A673 (cell line): ENCODE measurements at regions not wholly inside any gene's neighbourhood (a gene's known extent, or its start where the extent isn't known, plus 50 kb on each side); places are given as distances from the start of the nearest gene placed in this dataset.
"Not testable (repeated sequence)": the region's sequence is repeated elsewhere in the genome, so short reads cannot be mapped to it uniquely, and the experiment has no call there.

Experiments used
- BruUV-seq: library from RNA; stranded (reverse); fragments of 400-500 nt; replicated peaks from 2 replicates; lab custom pipeline; 2021; lab: Mats Ljungman, UMichigan
- CTCF ChIA-PET: fragments of 300-600 bp; sonication (Branson Sonifier 250); formaldehyde crosslinking; loops from one replicate; lab custom pipeline; 2022; ENCODE audit warnings: antibody characterized with exemption; lab: Charles Lee
- POLR2A ChIA-PET: fragments of 300-600 bp; sonication (Branson Sonifier 250); formaldehyde crosslinking; loops from one replicate; lab custom pipeline; 2022; ENCODE audit warnings: antibody characterized with exemption; ENCODE audit not compliant: low non-redundant PET; lab: Charles Lee
- DNase-seq: peaks from one replicate; pipeline ENCODE4 v3.0.0-alpha.2; 2015; ENCODE audit warnings: low spot score
- H3K27ac ChIP-seq: fragments of 200-600 bp; sonication (generic); 2 replicates; pipeline ENCODE4 v1.5.1; 2016; ENCODE audit warnings: mixed run types, low read depth, mild to moderate bottlenecking, mixed read lengths, antibody characterized with exemption, low read length; ENCODE audit not compliant: poor library complexity, severe bottlenecking
- H3K27me3 ChIP-seq: fragments of 200-600 bp; sonication (generic); replicated peaks from 2 replicates; pipeline ENCODE4 v1.6.1; 2017; ENCODE audit warnings: mixed run types, low read depth, mild to moderate bottlenecking, mixed read lengths, antibody characterized with exemption, low read length; ENCODE audit not compliant: insufficient read depth, poor library complexity
- H3K36me3 ChIP-seq: fragments of 200-600 bp; sonication (generic); 2 replicates; pipeline ENCODE4 v1.6.1; 2016; ENCODE audit warnings: mixed run types, mild to moderate bottlenecking, mixed read lengths, antibody characterized with exemption, low read length; ENCODE audit not compliant: insufficient read depth, poor library complexity, severe bottlenecking
- H3K4me1 ChIP-seq: fragments of 200-600 bp; sonication (generic); 2 replicates; pipeline ENCODE4 v1.6.1; 2017; ENCODE audit warnings: mixed run types, mild to moderate bottlenecking, mixed read lengths, antibody characterized with exemption, low read length; ENCODE audit not compliant: insufficient read depth, poor library complexity, severe bottlenecking
- H3K4me3 ChIP-seq: fragments of 200-600 bp; sonication (generic); 2 replicates; pipeline ENCODE4 v1.5.1; 2016; ENCODE audit warnings: low read depth, mixed run types, mild to moderate bottlenecking, mixed read lengths, low read length; ENCODE audit not compliant: poor library complexity, severe bottlenecking
- H3K9me3 ChIP-seq: fragments of 200-600 bp; sonication (generic); 2 replicates; pipeline ENCODE4 v1.6.1; 2016; ENCODE audit warnings: mixed run types, low read depth, mild to moderate bottlenecking, mixed read lengths, antibody characterized with exemption, low read length; ENCODE audit not compliant: poor library complexity, severe bottlenecking
- CTCF ChIP-seq: fragments of 300-800, 200-600 bp; sonication (generic); conservative IDR thresholded peaks from 2 replicates; pipeline ENCODE4 v1.5.1; 2017; ENCODE audit warnings: low read depth, mild to moderate bottlenecking, antibody characterized with exemption, low read length, moderate library complexity, mixed read lengths
- EZH2 ChIP-seq: fragments of 200-600 bp; sonication (generic); IDR thresholded peaks from 2 replicates; pipeline ENCODE4 v1.6.1; 2017; ENCODE audit warnings: borderline replicate concordance, low read depth, mild to moderate bottlenecking, mixed read lengths, antibody characterized with exemption, low read length; ENCODE audit not compliant: poor library complexity, severe bottlenecking
- intact Hi-C: fragments of 100-400 bp; cut with micrococcal nuclease; formaldehyde crosslinking; loops from one replicate; pipeline ENCODE4 v1.10.0; 2022; ENCODE audit not compliant: unreplicated experiment

- no peak for DNase-seq
- no peaks in the 10 kb centered on the region for H3K27me3 ChIP-seq
- POLR2A ChIA-PET = no interaction called here
- H3K4me1 ChIP-seq = no peaks in the 10 kb centered on the region
- CTCF ChIA-PET = no interaction called here
- intact Hi-C loops = no loop called here
- no peaks in the 10 kb centered on the region for H3K36me3 ChIP-seq
- H3K9me3 ChIP-seq = no peaks in the 10 kb centered on the region
- no peak overlapping the region for H3K4me3 ChIP-seq
- TF ChIP-seq CTCF (no peak), EZH2 (no peak)
- no TSS peak for BruUV-seq
- no peak overlapping the region for H3K27ac ChIP-seq
Measured at GRCh38 chr13:62453761-62454160, 1038.1 kb upstream of the PCDH20 start.

GRCh38 chr13:62450759-62451158 is 1035.1 kb upstream of the PCDH20 start:
- ChIA-PET POLR2A (no interaction called here), CTCF (no interaction called here)
- Histone ChIP-seq H3K27me3 (no peaks in the 10 kb centered on the region), H3K36me3 (no peaks in the 10 kb centered on the region), H3K4me1 (no peaks in the 10 kb centered on the region), H3K9me3 (no peaks in the 10 kb centered on the region), H3K4me3 (no peak overlapping the region), H3K27ac (no peak overlapping the region)
- DNase-seq = no peak
- BruUV-seq = no TSS peak
- intact Hi-C loops = no loop called here
- TF ChIP-seq EZH2 (no peak), CTCF (no peak)

GRCh38 chr13:62447771-62448382 is 1032.2 kb upstream of the PCDH20 start:
- H3K36me3 ChIP-seq, DNase-seq, BruUV-seq, H3K4me3 ChIP-seq, CTCF ChIA-PET, H3K9me3 ChIP-seq, intact Hi-C loops, H3K27me3 ChIP-seq, POLR2A ChIA-PET, H3K27ac ChIP-seq, H3K4me1 ChIP-seq: not testable (repeated sequence)

- intact Hi-C loops = no loop called here
- TF ChIP-seq CTCF = no peak
- no peak for TF ChIP-seq EZH2
- CTCF ChIA-PET = no interaction called here
- Histone ChIP-seq H3K4me3 (no peak overlapping the region), H3K27me3 (no peaks in the 10 kb centered on the region), H3K4me1 (no peaks in the 10 kb centered on the region), H3K9me3 (no peaks in the 10 kb centered on the region), H3K27ac (no peak overlapping the region), H3K36me3 (no peaks in the 10 kb centered on the region)
- BruUV-seq = no TSS peak
- POLR2A ChIA-PET = no interaction called here
- no peak for DNase-seq
Measured at GRCh38 chr13:62444805-62445204, 1029.2 kb upstream of the PCDH20 start.
